ENCODE measurements at regions not wholly inside any gene's neighbourhood (a gene's known extent, or its start where the extent isn't known, plus 50 kb on each side); places are given as distances from the start of the nearest gene placed in this dataset.

DNA sequence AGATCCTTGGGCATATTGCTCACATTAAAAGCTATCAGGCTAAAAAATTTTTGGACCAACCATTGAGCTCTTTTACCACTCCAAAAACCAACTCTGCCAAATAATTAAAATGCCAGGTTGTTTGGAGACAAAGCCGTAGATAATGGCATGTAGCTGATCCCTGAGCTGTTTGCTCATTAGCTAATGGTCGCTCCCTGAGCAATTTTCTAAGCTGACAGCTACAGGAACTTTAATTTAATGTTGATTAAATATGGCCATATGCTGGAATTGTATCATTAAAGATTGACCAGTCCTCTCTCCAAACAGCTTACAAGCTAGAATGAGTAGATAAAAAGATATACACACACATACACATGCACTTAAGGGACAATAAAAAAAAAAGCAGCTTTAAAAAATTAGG, 216.2 kb upstream of the ARHGAP20 start:
- TF ChIP-seq CTCF (IDR thresholded peaks at IDR 0.05 in 8 of 11, conservative IDR thresholded peaks at IDR 0.05 in 3 of 11): no peak
- TF ChIP-seq POLR2A (IDR thresholded peaks at IDR 0.05): no peak

Measured in spleen (tissue), 7 donors.